K562 (cell line): ENCODE measurements at regions not wholly inside any gene's neighbourhood (a gene's known extent, or its start where the extent isn't known, plus 50 kb on each side); places are given as distances from the start of the nearest gene placed in this dataset.

ENCODE experiments used
- ATAC-seq: fragments of 200-7000 bp; cut with Tn5 transposase; 3 replicates; pipeline ENCODE4 v1.9.1; 2020; ENCODE audit warnings: moderate library complexity
- BruUV-seq: library from RNA; stranded (reverse); fragments of 400-500 nt; replicated peaks from 2 replicates; lab custom pipeline; 2021; lab: Mats Ljungman, UMichigan
- CTCF ChIA-PET: fragments of 300-600 bp; formaldehyde crosslinking; extraction: SDS; loops from one replicate; lab custom pipeline; 2021; ENCODE audit warnings: low intra/inter-chr PET ratio; lab: Yijun Ruan, JAX
- POLR2A ChIA-PET: fragments of 300-600, 350-650 bp; sonication (Branson Sonifier 250); formaldehyde crosslinking; extraction: SDS; loops from one replicate; lab custom pipeline; 2021; ENCODE audit warnings: antibody characterized with exemption, inconsistent platforms; lab: Yijun Ruan, JAX
- DNase-seq, 4 experiments: peaks; one replicate each; pipeline versions ENCODE4 v3.0.0 to v3.0.0-alpha.2; 2011 to 2018; ENCODE audit warnings: low spot score in 3 of 4, mixed read lengths in 3 of 4; ENCODE audit errors: extremely low read depth in 1 of 4
- FAIRE-seq: peaks from 2 replicates; lab custom pipeline; 2011; peaks lifted over from hg19 to GRCh38; lab: Jason Lieb, UNC
- H2AFZ ChIP-seq: 2 replicates; pipeline ENCODE4 v1.6.0; 2011; ENCODE audit warnings: low read depth, low read length, control low read depth, inconsistent platforms
- H3K27ac ChIP-seq: fragments of 200-600 bp; 3 replicates; pipeline ENCODE4 v1.8.0; 2011; ENCODE audit warnings: low read depth, mild to moderate bottlenecking, control low read depth, inconsistent platforms, low read length, moderate library complexity, mixed read lengths; ENCODE audit errors: extremely low read depth
- H3K27me3 ChIP-seq, 2 experiments: fragments of 300-600 bp in 1 of 2; 2 replicates in 1 of 2; 3 replicates in 1 of 2; pipeline versions ENCODE4 v1.6.0 to v1.8.0; 2011; ENCODE audit warnings: inconsistent platforms in 2 of 2, low read length in 2 of 2, mild to moderate bottlenecking in 1 of 2, mixed read lengths in 1 of 2, moderate library complexity in 1 of 2; ENCODE audit not compliant: control insufficient read depth in 2 of 2, insufficient read depth in 2 of 2
- H3K36me3 ChIP-seq: fragments of 300-600 bp; 3 replicates; pipeline ENCODE4 v1.8.0; 2011; ENCODE audit warnings: mild to moderate bottlenecking, low read length, inconsistent platforms; ENCODE audit not compliant: control insufficient read depth, insufficient read depth
- H3K4me1 ChIP-seq, 2 experiments: fragments of 200-600 bp in 1 of 2; replicated peaks in 1 of 2; 2 replicates in 1 of 2; 3 replicates in 1 of 2; pipeline versions ENCODE4 v1.5.1 to v1.8.0; 2011; ENCODE audit warnings: inconsistent platforms in 2 of 2, low read length in 2 of 2, mild to moderate bottlenecking in 1 of 2, mixed read lengths in 1 of 2, moderate library complexity in 1 of 2; ENCODE audit not compliant: control insufficient read depth in 2 of 2, insufficient read depth in 2 of 2
- H3K4me2 ChIP-seq: 2 replicates; pipeline ENCODE4 v1.6.1; 2011; ENCODE audit warnings: low read length, control low read depth, inconsistent platforms, mixed read lengths; ENCODE audit not compliant: insufficient read depth
- H3K4me3 ChIP-seq: fragments of 200-600 bp; sonication (generic), shearing (Covaris generic); 2 replicates; pipeline ENCODE4 v1.5.1; 2016; ENCODE audit warnings: control low read depth, inconsistent platforms
- H3K79me2 ChIP-seq: fragments of 200-600 bp; 3 replicates; pipeline ENCODE4 v1.8.0; 2011; ENCODE audit warnings: low read length, inconsistent platforms; ENCODE audit not compliant: control insufficient read depth, insufficient read depth
- H3K9ac ChIP-seq, 2 experiments: 2 replicates each; pipeline versions ENCODE4 v1.6.0 to v1.6.1; 2011; ENCODE audit warnings: low read depth in 2 of 2, low read length in 2 of 2, control low read depth in 1 of 2, inconsistent platforms in 1 of 2, mild to moderate bottlenecking in 1 of 2, mixed read lengths in 1 of 2; ENCODE audit not compliant: insufficient read depth in 1 of 2
- H3K9me1 ChIP-seq: one replicate; pipeline ENCODE4 v1.6.0; 2011; ENCODE audit warnings: inconsistent platforms, mild to moderate bottlenecking, low read length, moderate library complexity; ENCODE audit not compliant: control insufficient read depth, insufficient read depth
- H3K9me3 ChIP-seq: replicated peaks from 2 replicates; pipeline ENCODE4 v1.5.1; 2011; ENCODE audit warnings: low read depth, low read length, inconsistent platforms; ENCODE audit not compliant: control insufficient read depth, insufficient read depth
- H4K20me1 ChIP-seq: replicated peaks from 2 replicates; pipeline ENCODE4 v1.6.1; 2011; ENCODE audit warnings: low read length, inconsistent platforms, mixed read lengths; ENCODE audit not compliant: control insufficient read depth, insufficient read depth
- CSDE1 ChIP-seq, 2 experiments: fragments of 450-650 bp; IDR thresholded peaks; 2 replicates each; pipeline ENCODE4 v1.6.1; 2016; ENCODE audit warnings: mild to moderate bottlenecking in 1 of 2
- ELF1 ChIP-seq: fragments of 200-800 bp; sonication (Bioruptor generic); IDR thresholded peaks from 2 replicates; pipeline ENCODE4 v1.6.1; 2016; ENCODE audit warnings: missing genetic modification characterization, missing compliant biosample characterization
- ERF ChIP-seq: fragments of 450-650 bp; formaldehyde crosslinking; IDR thresholded peaks from 2 replicates; pipeline ENCODE4 v1.4.0; 2020; ENCODE audit warnings: mild to moderate bottlenecking, mixed read lengths
- HMGXB4 ChIP-seq: sonication (generic); formaldehyde crosslinking; IDR thresholded peaks from 2 replicates; pipeline ENCODE4 v1.8.1; 2023; ENCODE audit warnings: mild to moderate bottlenecking, missing genetic modification reagents
- MTF1 ChIP-seq: fragments of 250-450 bp; sonication (Bioruptor Pico); IDR thresholded peaks from 2 replicates; pipeline ENCODE4 v1.9.0; 2021; ENCODE audit warnings: moderate library complexity, mild to moderate bottlenecking, inconsistent platforms, borderline replicate concordance
- POLR2G ChIP-seq: fragments of 200-400 bp; formaldehyde crosslinking; IDR thresholded peaks from 2 replicates; pipeline ENCODE4 v1.6.1; 2017; ENCODE audit warnings: low read depth, mild to moderate bottlenecking, antibody characterized with exemption, low read length, moderate library complexity
- PPARD ChIP-seq: fragments of 250-450 bp; sonication (Bioruptor Pico); IDR thresholded peaks from 2 replicates; pipeline ENCODE4 v1.8.0; 2022; ENCODE audit warnings: inconsistent platforms, mild to moderate bottlenecking, moderate library complexity
- PREB ChIP-seq: sonication (generic); formaldehyde crosslinking; IDR thresholded peaks from 2 replicates; pipeline ENCODE4 v1.8.1; 2023; ENCODE audit warnings: mild to moderate bottlenecking, missing genetic modification reagents
- SMAD3 ChIP-seq: fragments of 450-650 bp; formaldehyde crosslinking; conservative IDR thresholded peaks from 2 replicates; pipeline ENCODE4 v1.4.0; 2020; ENCODE audit warnings: mild to moderate bottlenecking
- ZBTB17 ChIP-seq: fragments of 450-650 bp; formaldehyde crosslinking; IDR thresholded peaks from 2 replicates; pipeline ENCODE4 v1.4.0; 2020; ENCODE audit warnings: mild to moderate bottlenecking
- ZFP36 ChIP-seq: fragments of 150-350 bp; IDR thresholded peaks from 2 replicates; pipeline ENCODE4 v1.6.1; 2018; ENCODE audit warnings: low read length, low read depth; ENCODE audit not compliant: partially characterized antibody
- WGBS: fragments of 100-300 bp; shearing (Covaris generic); methylation state at CpG from one replicate; pipeline ENCODE4 v1.1.6; 2016; ENCODE audit warnings: low coverage, mixed read lengths; ENCODE audit not compliant: insufficient coverage; ENCODE audit errors: missing lambda C conversion rate; 5-methylcytosine and 5-hydroxymethylcytosine counted together
- in situ Hi-C: fragments of 300-500 bp; cut with MboI; formaldehyde crosslinking; loops from 4 replicates; pipeline ENCODE4 v1.15.0; 2018; ENCODE audit warnings: inconsistent platforms, mixed read lengths
- intact Hi-C: fragments of 100-400 bp; cut with micrococcal nuclease; formaldehyde crosslinking; loops from 2 replicates; pipeline ENCODE4 v1.14.2; 2022

GRCh38 chr18:71136487-71136886, 847.6 kb downstream of the SOCS6 start:
- Histone ChIP-seq H2AFZ (no peak overlapping the region), H3K4me2 (no peak overlapping the region), H3K79me2 (no peaks in the 10 kb centered on the region), H3K27me3 (no peaks in the 10 kb centered on the region), H3K4me3 (no peak overlapping the region), H3K9ac (no peak overlapping the region), H3K9me1 (no peaks in the 10 kb centered on the region), H3K9me3 (no peaks in the 10 kb centered on the region), H3K36me3 (no peaks in the 10 kb centered on the region), H3K4me1 (no peaks in the 10 kb centered on the region), H4K20me1 (no peaks in the 10 kb centered on the region), H3K27ac (no peak overlapping the region)
- BruUV-seq, result no TSS peak
- ATAC-seq (no peak), DNase-seq (no peak), FAIRE-seq (no peak)
- ChIA-PET CTCF (no interaction called here), POLR2A (no interaction called here)
- intact Hi-C loops (no loop called here), in situ Hi-C loops (no loop called here)
- 0% methylated on average over 3 of the region's 3 CpGs for WGBS
- TF ChIP-seq MTF1 (CRISPR knock-in tag) (no peak), PREB (CRISPR knock-in tag) (no peak), PPARD (CRISPR knock-in tag) (no peak), SMAD3 (CRISPR knock-in tag) (no peak), POLR2G (no peak), HMGXB4 (CRISPR knock-in tag) (no peak), ELF1 (tag) (no peak), ERF (CRISPR knock-in tag) (no peak), ZBTB17 (no peak), ZFP36 (no peak), CSDE1 (IDR thresholded peaks at IDR 0.05) (no peak)
